Spleen (tissue), 11 donors: ENCODE measurements at regions not wholly inside any gene's neighbourhood (a gene's known extent, or its start where the extent isn't known, plus 50 kb on each side); places are given as distances from the start of the nearest gene placed in this dataset.
A peak's percentile ranks its signal among the peaks of the same experiment; 100 is the strongest.
"Not testable (repeated sequence)": the region's sequence is repeated elsewhere in the genome, so short reads cannot be mapped to it uniquely, and the experiment has no call there.

ENCODE experiments used
- DNase-seq: peaks from one replicate; pipeline ENCODE4 v3.0.0-alpha.2; 2020
- H3K27ac ChIP-seq, 8 donors: fragments of 200-600 bp; sonication (generic) in 7 of 8; 1 replicate in 4 of 8; 2 replicates in 4 of 8; pipeline versions ENCODE4 v1.5.0 to v1.8.0; 2016 to 2021; ENCODE audit warnings: inconsistent platforms in 4 of 8, mild to moderate bottlenecking in 4 of 8, moderate library complexity in 1 of 8
- H3K27me3 ChIP-seq, 7 donors: fragments of 200-600 bp; sonication (generic) in 6 of 7; replicated peaks in 1 of 7; 1 replicate in 4 of 7; 2 replicates in 3 of 7; pipeline versions ENCODE4 v1.5.0 to v1.8.0; 2016 to 2021; ENCODE audit warnings: inconsistent platforms in 3 of 7, mild to moderate bottlenecking in 1 of 7
- H3K36me3 ChIP-seq, 6 donors: fragments of 200-600 bp; sonication (generic) in 5 of 6; 1 replicate in 4 of 6; 2 replicates in 2 of 6; pipeline versions ENCODE4 v1.5.0 to v1.8.0; 2016 to 2021; ENCODE audit warnings: inconsistent platforms in 2 of 6
- H3K4me1 ChIP-seq, 6 donors: fragments of 200-600 bp; sonication (generic) in 5 of 6; 1 replicate in 3 of 6; 2 replicates in 3 of 6; pipeline versions ENCODE4 v1.5.0 to v1.8.0; 2016 to 2021; ENCODE audit warnings: inconsistent platforms in 3 of 6
- H3K4me3 ChIP-seq, 8 donors: fragments of 200-600 bp; sonication (generic) in 7 of 8; 1 replicate in 4 of 8; 2 replicates in 4 of 8; pipeline versions ENCODE4 v1.5.0 to v1.8.0; 2016 to 2021; ENCODE audit warnings: inconsistent platforms in 4 of 8, mild to moderate bottlenecking in 4 of 8, moderate library complexity in 2 of 8
- H3K9me3 ChIP-seq, 8 donors: fragments of 200-600 bp; sonication (generic) in 7 of 8; 1 replicate in 4 of 8; 2 replicates in 4 of 8; pipeline versions ENCODE4 v1.5.0 to v1.8.0; 2016 to 2021; ENCODE audit warnings: inconsistent platforms in 4 of 8
- CTCF ChIP-seq, 11 experiments: fragments of 200-600 bp in 7 of 11; fragments of 450-650 bp in 4 of 11; sonication (generic) in 4 of 11; IDR thresholded peaks in 8 of 11; conservative IDR thresholded peaks in 3 of 11; 1 replicate in 7 of 11; 2 replicates in 4 of 11; pipeline versions ENCODE4 v1.4.0 to v1.8.0; 2016 to 2021; ENCODE audit warnings: antibody characterized with exemption in 11 of 11, inconsistent platforms in 4 of 11, mild to moderate bottlenecking in 1 of 11
- POLR2A ChIP-seq, 3 donors: fragments of 450-650 bp; IDR thresholded peaks; one replicate each; pipeline ENCODE4 v1.5.1; 2017; ENCODE audit warnings: antibody characterized with exemption in 3 of 3, mild to moderate bottlenecking in 1 of 3
- POLR2AphosphoS5 ChIP-seq, 3 donors: sonication (generic); formaldehyde crosslinking; IDR thresholded peaks; one replicate each; pipeline ENCODE4 v1.5.1; 2017; ENCODE audit warnings: antibody characterized with exemption in 3 of 3
- WGBS, 5 donors: extraction: QIAGEN DNeasy Blood & Tissue Kit in 3 of 5; methylation state at CpG; one replicate each; pipeline versions ENCODE4 v1.1.5 to v1.1.7; 2013 to 2018; 5-methylcytosine and 5-hydroxymethylcytosine counted together
- intact Hi-C: fragments of 100-400 bp; cut with DNase I; formaldehyde crosslinking; loops from one replicate; pipeline ENCODE4 v1.15.0; 2023; ENCODE audit warnings: low total_unique reads
- donor health status: healthy with polysubstance abuse.
- donor health status: DM: no; HTN: no; CAD: no; lungs with moderate emphysema.
- donor health status: DM: no; HTN: no; CAD: no.
- donor health status: Bipolar disorder and iron deficiency.
- donor health status: healthy.
- donor health status: DM: no; HTN: no; CAD: no.
- donor health status: DM: yes; HTN: yes; CAD: no.

- no peaks in the 10 kb centered on the region for H3K9me3 ChIP-seq
- peak; percentile 65 for DNase-seq
- intact Hi-C loops, result no loop called here
- no peaks in the 10 kb centered on the region for H3K4me1 ChIP-seq
- H3K27me3 ChIP-seq, result peaks cover 0 to 19% (median 0%) of the 10 kb centered on the region in 7 donors
- TF ChIP-seq POLR2AphosphoS5 (IDR thresholded peaks at IDR 0.05) (peak in 1 of 3 donors; percentile 9), POLR2A (IDR thresholded peaks at IDR 0.05) (no peak)
- H3K27ac ChIP-seq, result peak overlapping the region in 2 of 8 donors; percentile 28 to 56
- peak overlapping the region in 3 of 8 donors; percentile 12 to 53 (median 18) for H3K4me3 ChIP-seq
- no peaks in the 10 kb centered on the region for H3K36me3 ChIP-seq
- WGBS, 5 donors, result 31 to 56% (median 47%) methylated on average over 7 to 10 of the region's 10 CpGs
Measured at GRCh38 chr14:105889666-105890473, 363.5 kb downstream of the TMEM121 start.

GRCh38 chr14:105890474-105891220 is 364.3 kb downstream of the TMEM121 start:
- TF ChIP-seq POLR2AphosphoS5 (IDR thresholded peaks at IDR 0.05) (no peak), CTCF (IDR thresholded peaks at IDR 0.05 in 8 of 11, conservative IDR thresholded peaks at IDR 0.05 in 3 of 11) (no peak), POLR2A (IDR thresholded peaks at IDR 0.05) (no peak)
- DNase-seq, result peak; percentile 67
- intact Hi-C loops, result no loop called here
- Histone ChIP-seq H3K9me3 (no peaks in the 10 kb centered on the region), H3K27ac (peak overlapping the region in 2 of 8 donors; percentile 28 to 56), H3K27me3 (peaks cover 0 to 19% (median 0%) of the 10 kb centered on the region in 7 donors), H3K4me1 (no peaks in the 10 kb centered on the region), H3K4me3 (peak overlapping the region in 3 of 8 donors; percentile 12 to 53 (median 18)), H3K36me3 (no peaks in the 10 kb centered on the region)
- WGBS, 5 donors, result 42 to 72% (median 56%) methylated on average over 8 to 18 of the region's 18 CpGs

GRCh38 chr14:105891221-105891602 is 364.8 kb downstream of the TMEM121 start:
- Histone ChIP-seq H3K4me3 (peak overlapping the region in 3 of 8 donors; percentile 7 to 53 (median 12)), H3K36me3 (no peaks in the 10 kb centered on the region), H3K27ac (peak overlapping the region in 2 of 8 donors; percentile 28 to 56), H3K4me1 (no peaks in the 10 kb centered on the region), H3K9me3 (no peaks in the 10 kb centered on the region), H3K27me3 (peaks cover 0 to 19% (median 0%) of the 10 kb centered on the region in 7 donors)
- intact Hi-C loops, result no loop called here
- 33 to 54% (median 51%) methylated on average over 1 to 15 of the region's 15 CpGs for WGBS, 5 donors
- TF ChIP-seq POLR2A (IDR thresholded peaks at IDR 0.05) (no peak), CTCF (IDR thresholded peaks at IDR 0.05 in 8 of 11, conservative IDR thresholded peaks at IDR 0.05 in 3 of 11) (no peak), POLR2AphosphoS5 (IDR thresholded peaks at IDR 0.05) (no peak)
- peak; percentile 54 for DNase-seq

- DNase-seq, result peak; percentile 58
- Histone ChIP-seq H3K4me3 (peak overlapping the region in 3 of 8 donors; percentile 7 to 53 (median 12)), H3K9me3 (no peaks in the 10 kb centered on the region), H3K27me3 (peaks cover 0 to 19% (median 0%) of the 10 kb centered on the region in 7 donors), H3K4me1 (no peaks in the 10 kb centered on the region), H3K36me3 (no peaks in the 10 kb centered on the region), H3K27ac (peak overlapping the region in 2 of 8 donors; percentile 28 to 56)
- WGBS, 5 donors, result 40 to 83% (median 54%) methylated on average over 4 to 18 of the region's 18 CpGs
- TF ChIP-seq POLR2AphosphoS5 (IDR thresholded peaks at IDR 0.05) (no peak), CTCF (IDR thresholded peaks at IDR 0.05 in 8 of 11, conservative IDR thresholded peaks at IDR 0.05 in 3 of 11) (no peak), POLR2A (IDR thresholded peaks at IDR 0.05) (no peak)
- intact Hi-C loops, result no loop called here
Measured at GRCh38 chr14:105891631-105892452, 365.5 kb downstream of the TMEM121 start.

- 45 to 68% (median 56%) methylated on average over 9 to 27 of the region's 27 CpGs for WGBS, 5 donors
- peak; percentile 50 for DNase-seq
Measured at GRCh38 chr14:105892453-105893441, 366.4 kb downstream of the TMEM121 start.

More at GRCh38 chr14:105892453-105893441, 366.4 kb downstream of the TMEM121 start:
- H3K4me1 ChIP-seq, H3K36me3 ChIP-seq, H3K9me3 ChIP-seq, intact Hi-C loops: not testable (repeated sequence)
- Histone ChIP-seq H3K27ac (peak overlapping the region in 1 of 8 donors; percentile 56), H3K27me3 (peaks cover 0 to 19% (median 0%) of the 10 kb centered on the region in 7 donors), H3K4me3 (peak overlapping the region in 1 of 8 donors; percentile 53)
